Spleen (tissue), 11 donors: ENCODE measurements at regions not wholly inside any gene's neighbourhood (a gene's known extent, or its start where the extent isn't known, plus 50 kb on each side); places are given as distances from the start of the nearest gene placed in this dataset.

Experiments
- DNase-seq: peaks from one replicate; pipeline ENCODE4 v3.0.0-alpha.2; 2020
- H3K27ac ChIP-seq, 8 donors: fragments of 200-600 bp; sonication (generic) in 7 of 8; 1 replicate in 4 of 8; 2 replicates in 4 of 8; pipeline versions ENCODE4 v1.5.0 to v1.8.0; 2016 to 2021; ENCODE audit warnings: inconsistent platforms in 4 of 8, mild to moderate bottlenecking in 4 of 8, moderate library complexity in 1 of 8
- H3K27me3 ChIP-seq, 7 donors: fragments of 200-600 bp; sonication (generic) in 6 of 7; replicated peaks in 1 of 7; 1 replicate in 4 of 7; 2 replicates in 3 of 7; pipeline versions ENCODE4 v1.5.0 to v1.8.0; 2016 to 2021; ENCODE audit warnings: inconsistent platforms in 3 of 7, mild to moderate bottlenecking in 1 of 7
- H3K36me3 ChIP-seq, 6 donors: fragments of 200-600 bp; sonication (generic) in 5 of 6; 1 replicate in 4 of 6; 2 replicates in 2 of 6; pipeline versions ENCODE4 v1.5.0 to v1.8.0; 2016 to 2021; ENCODE audit warnings: inconsistent platforms in 2 of 6
- H3K4me1 ChIP-seq, 6 donors: fragments of 200-600 bp; sonication (generic) in 5 of 6; 1 replicate in 3 of 6; 2 replicates in 3 of 6; pipeline versions ENCODE4 v1.5.0 to v1.8.0; 2016 to 2021; ENCODE audit warnings: inconsistent platforms in 3 of 6
- H3K4me3 ChIP-seq, 8 donors: fragments of 200-600 bp; sonication (generic) in 7 of 8; 1 replicate in 4 of 8; 2 replicates in 4 of 8; pipeline versions ENCODE4 v1.5.0 to v1.8.0; 2016 to 2021; ENCODE audit warnings: inconsistent platforms in 4 of 8, mild to moderate bottlenecking in 4 of 8, moderate library complexity in 2 of 8
- H3K9me3 ChIP-seq, 8 donors: fragments of 200-600 bp; sonication (generic) in 7 of 8; 1 replicate in 4 of 8; 2 replicates in 4 of 8; pipeline versions ENCODE4 v1.5.0 to v1.8.0; 2016 to 2021; ENCODE audit warnings: inconsistent platforms in 4 of 8
- CTCF ChIP-seq, 11 experiments: fragments of 200-600 bp in 7 of 11; fragments of 450-650 bp in 4 of 11; sonication (generic) in 4 of 11; IDR thresholded peaks in 8 of 11; conservative IDR thresholded peaks in 3 of 11; 1 replicate in 7 of 11; 2 replicates in 4 of 11; pipeline versions ENCODE4 v1.4.0 to v1.8.0; 2016 to 2021; ENCODE audit warnings: antibody characterized with exemption in 11 of 11, inconsistent platforms in 4 of 11, mild to moderate bottlenecking in 1 of 11
- POLR2A ChIP-seq, 3 donors: fragments of 450-650 bp; IDR thresholded peaks; one replicate each; pipeline ENCODE4 v1.5.1; 2017; ENCODE audit warnings: antibody characterized with exemption in 3 of 3, mild to moderate bottlenecking in 1 of 3
- POLR2AphosphoS5 ChIP-seq, 3 donors: sonication (generic); formaldehyde crosslinking; IDR thresholded peaks; one replicate each; pipeline ENCODE4 v1.5.1; 2017; ENCODE audit warnings: antibody characterized with exemption in 3 of 3
- WGBS, 5 donors: extraction: QIAGEN DNeasy Blood & Tissue Kit in 3 of 5; methylation state at CpG; one replicate each; pipeline versions ENCODE4 v1.1.5 to v1.1.7; 2013 to 2018; 5-methylcytosine and 5-hydroxymethylcytosine counted together
- intact Hi-C: fragments of 100-400 bp; cut with DNase I; formaldehyde crosslinking; loops from one replicate; pipeline ENCODE4 v1.15.0; 2023; ENCODE audit warnings: low total_unique reads
- donor health status: healthy with polysubstance abuse.
- donor health status: DM: no; HTN: no; CAD: no; lungs with moderate emphysema.
- donor health status: DM: no; HTN: no; CAD: no.
- donor health status: Bipolar disorder and iron deficiency.
- donor health status: healthy.
- donor health status: DM: no; HTN: no; CAD: no.
- donor health status: DM: yes; HTN: yes; CAD: no.

GRCh38 chr16:85171759-85172454 lies 59.6 kb upstream of the CIBAR2 start:
- Histone ChIP-seq H3K4me3 (peak overlapping the region in 7 of 8 donors; percentile 23 to 69 (median 39)), H3K27me3 (peaks cover 0 to 91% (median 29%) of the 10 kb centered on the region in 7 donors), H3K36me3 (no peaks in the 10 kb centered on the region), H3K4me1 (peaks cover 34 to 95% (median 72%) of the 10 kb centered on the region in 6 donors), H3K27ac (peak overlapping the region in 7 of 8 donors; percentile 29 to 84 (median 73)), H3K9me3 (no peaks in the 10 kb centered on the region)
- 28 to 42% (median 37%) methylated on average over 15 to 21 of the region's 21 CpGs for WGBS, 5 donors
- no peak for DNase-seq
- intact Hi-C loops: no loop called here
- TF ChIP-seq POLR2AphosphoS5 (IDR thresholded peaks at IDR 0.05) (peak in 2 of 3 donors; percentile 23 to 60), CTCF (IDR thresholded peaks at IDR 0.05 in 8 of 11, conservative IDR thresholded peaks at IDR 0.05 in 3 of 11) (no peak), POLR2A (IDR thresholded peaks at IDR 0.05) (no peak)

GRCh38 chr16:85172455-85173145 lies 60.3 kb upstream of the CIBAR2 start:
- Histone ChIP-seq H3K4me1 (peaks cover 33 to 95% (median 74%) of the 10 kb centered on the region in 6 donors), H3K27me3 (peaks cover 0 to 90% (median 29%) of the 10 kb centered on the region in 7 donors), H3K4me3 (peak overlapping the region in 7 of 8 donors; percentile 23 to 69 (median 39)), H3K9me3 (no peaks in the 10 kb centered on the region), H3K36me3 (no peaks in the 10 kb centered on the region), H3K27ac (peak overlapping the region in 7 of 8 donors; percentile 8 to 84 (median 73))
- no peak for DNase-seq
- intact Hi-C loops: no loop called here
- 27 to 37% (median 34%) methylated on average over 22 to 28 of the region's 28 CpGs for WGBS, 5 donors
- peak in 5 of 11 experiments; percentile 15 to 38 (median 18) for TF ChIP-seq CTCF (IDR thresholded peaks at IDR 0.05 in 8 of 11, conservative IDR thresholded peaks at IDR 0.05 in 3 of 11)
- peak in 1 of 3 donors; percentile 35 for TF ChIP-seq POLR2AphosphoS5 (IDR thresholded peaks at IDR 0.05)
- TF ChIP-seq POLR2A (IDR thresholded peaks at IDR 0.05): no peak

DNA sequence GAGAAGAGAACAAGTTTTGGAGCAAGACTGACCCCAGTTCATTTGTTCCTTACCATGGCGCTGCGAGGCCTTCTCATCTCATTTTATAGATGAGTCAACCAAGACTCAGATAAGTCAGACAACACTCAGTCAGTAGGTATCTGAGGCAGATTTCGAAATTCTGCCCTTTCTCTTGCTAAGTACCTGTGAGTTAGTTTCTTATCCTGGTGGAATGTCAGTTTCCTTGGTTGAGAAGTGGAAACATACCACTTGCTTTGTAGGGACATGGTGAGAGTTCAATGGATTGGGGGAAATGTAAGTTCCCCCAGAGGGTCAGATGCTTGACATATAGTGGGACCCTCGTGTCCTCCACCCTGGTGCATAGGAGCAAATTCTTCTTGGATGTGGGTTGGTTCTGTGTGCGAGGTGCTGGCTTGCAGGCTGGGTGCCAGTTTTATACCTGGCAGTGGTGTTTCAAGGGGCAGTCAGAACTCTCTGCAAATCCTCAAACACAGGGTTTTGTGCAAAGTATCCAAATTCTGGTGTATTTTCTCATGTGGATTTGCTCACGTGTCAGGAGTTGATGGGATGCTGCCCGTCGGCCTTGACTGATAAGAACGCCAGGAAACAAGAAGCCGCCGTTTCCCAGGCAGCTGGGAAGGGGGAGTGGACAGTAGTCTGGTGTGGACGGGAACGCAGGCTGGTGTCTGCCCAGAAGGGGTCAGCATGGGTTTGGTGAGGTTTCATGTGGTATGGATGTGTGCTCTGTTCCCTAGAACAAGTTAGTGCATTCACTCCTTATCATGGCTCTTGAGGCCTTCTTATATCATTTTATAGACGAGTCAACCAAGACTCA lies 61.1 kb upstream of the CIBAR2 start:
- Histone ChIP-seq H3K36me3 (no peaks in the 10 kb centered on the region), H3K9me3 (no peaks in the 10 kb centered on the region), H3K27me3 (peaks cover 0 to 82% (median 27%) of the 10 kb centered on the region in 7 donors), H3K4me3 (peak overlapping the region in 4 of 8 donors; percentile 23 to 69 (median 34)), H3K4me1 (peaks cover 31 to 92% (median 72%) of the 10 kb centered on the region in 6 donors), H3K27ac (peak overlapping the region in 7 of 8 donors; percentile 63 to 84 (median 73))
- intact Hi-C loops: no loop called here
- DNase-seq: no peak
- 61 to 74% (median 69%) methylated on average over 14 of the region's 14 CpGs for WGBS, 5 donors
- TF ChIP-seq POLR2A (IDR thresholded peaks at IDR 0.05) (no peak), POLR2AphosphoS5 (IDR thresholded peaks at IDR 0.05) (peak in 2 of 3 donors; percentile 63 to 76), CTCF (IDR thresholded peaks at IDR 0.05 in 8 of 11, conservative IDR thresholded peaks at IDR 0.05 in 3 of 11) (peak in 3 of 11 experiments; percentile 26 to 31 (median 30))
